C4-2B (cell line): ENCODE measurements at regions not wholly inside any gene's neighbourhood (a gene's known extent, or its start where the extent isn't known, plus 50 kb on each side); places are given as distances from the start of the nearest gene placed in this dataset.

ENCODE experiments used
- H3K27ac ChIP-seq: fragments of 450-650 bp; 2 replicates; pipeline ENCODE4 v1.5.1; 2017
- CTCF ChIP-seq: fragments of 450-650 bp; conservative IDR thresholded peaks from 2 replicates; pipeline ENCODE4 v1.5.1; 2017; ENCODE audit warnings: mild to moderate bottlenecking
- ZFX ChIP-seq: fragments of 450-650 bp; IDR thresholded peaks from 2 replicates; pipeline ENCODE4 v1.6.1; 2017

- TF ChIP-seq ZFX (no peak), CTCF (no peak)
- H3K27ac ChIP-seq = no peak overlapping the region
These were observed 520.8 kb downstream of the RAB28 start for GRCh38 chr4:12963291-12963690.

- H3K27ac ChIP-seq = no peak overlapping the region
- TF ChIP-seq ZFX = no peak
- no peak for TF ChIP-seq CTCF
These were observed 522.4 kb downstream of the RAB28 start for GRCh38 chr4:12961713-12962112.

GRCh38 chr4:12958436-12958835, 525.7 kb downstream of the RAB28 start:
- no peak for TF ChIP-seq ZFX
- no peak for TF ChIP-seq CTCF
- no peak overlapping the region for H3K27ac ChIP-seq

GRCh38 chr4:12957108-12957507, 527.0 kb downstream of the RAB28 start:
- no peak for TF ChIP-seq ZFX
- no peak for TF ChIP-seq CTCF
- no peak overlapping the region for H3K27ac ChIP-seq

GRCh38 chr4:12956026-12956425, 528.1 kb downstream of the RAB28 start:
- H3K27ac ChIP-seq = no peak overlapping the region
- TF ChIP-seq ZFX (no peak), CTCF (no peak)

- no peak for TF ChIP-seq CTCF
- TF ChIP-seq ZFX = no peak
- H3K27ac ChIP-seq = no peak overlapping the region
These were observed 534.2 kb downstream of the RAB28 start for GRCh38 chr4:12949719-12950490.

GRCh38 chr4:12943069-12943468, 541.1 kb downstream of the RAB28 start:
- TF ChIP-seq ZFX (no peak), CTCF (no peak)
- H3K27ac ChIP-seq = no peak overlapping the region
